GM12878 (cell line): ENCODE measurements at regions not wholly inside any gene's neighbourhood (a gene's known extent, or its start where the extent isn't known, plus 50 kb on each side); places are given as distances from the start of the nearest gene placed in this dataset.

Experiments used
- ATAC-seq: fragments of 200-7000 bp; cut with Tn5 transposase; 3 replicates; pipeline ENCODE4 v1.9.1; 2020; ENCODE audit warnings: mild to moderate bottlenecking, moderate library complexity
- BruUV-seq: library from RNA; stranded (reverse); fragments of 400-500 nt; replicated peaks from 2 replicates; lab custom pipeline; 2021; lab: Mats Ljungman, UMichigan
- CTCF ChIA-PET: fragments of 300-600 bp; sonication (Branson Sonifier 250); formaldehyde crosslinking; extraction: SDS; loops from one replicate; lab custom pipeline; 2021; ENCODE audit warnings: inconsistent platforms; lab: Yijun Ruan, JAX
- POLR2A ChIA-PET: fragments of 350-600 bp; formaldehyde crosslinking; extraction: SDS; loops from one replicate; lab custom pipeline; 2021; ENCODE audit warnings: inconsistent platforms; lab: Charles Lee
- RAD21 ChIA-PET: fragments of 300-600 bp; sonication (Branson Sonifier 250); formaldehyde crosslinking; loops from one replicate; lab custom pipeline; 2023; ENCODE audit warnings: antibody characterized with exemption; ENCODE audit not compliant: unreplicated experiment; lab: Charles Lee
- SMC1A ChIA-PET: fragments of 300-600 bp; sonication (Branson Sonifier 250); formaldehyde crosslinking; loops from one replicate; lab custom pipeline; 2023; ENCODE audit not compliant: unreplicated experiment, uncharacterized antibody; lab: Charles Lee
- DNase-seq: peaks from one replicate; pipeline ENCODE4 v3.0.0-alpha.2; 2011; ENCODE audit warnings: low read depth, low spot score
- FAIRE-seq: peaks from 3 replicates; lab custom pipeline; 2011; peaks lifted over from hg19 to GRCh38; lab: Jason Lieb, UNC
- H2AFZ ChIP-seq: 2 replicates; pipeline ENCODE4 v1.6.0; 2011; ENCODE audit warnings: low read depth, low read length, control low read depth; ENCODE audit not compliant: control insufficient read depth
- H3K27ac ChIP-seq: 2 replicates; pipeline ENCODE4 v1.5.1; 2011; ENCODE audit warnings: control low read depth; ENCODE audit not compliant: control insufficient read depth, insufficient read depth
- H3K27me3 ChIP-seq, 2 experiments: replicated peaks in 1 of 2; 2 replicates each; pipeline versions ENCODE4 v1.6.0 to v1.6.1; 2011; ENCODE audit warnings: low read length in 1 of 2; ENCODE audit not compliant: control insufficient read depth in 2 of 2, insufficient read depth in 2 of 2
- H3K36me3 ChIP-seq, 2 experiments: 2 replicates each; pipeline ENCODE4 v1.5.1; 2011; ENCODE audit warnings: low read length in 1 of 2; ENCODE audit not compliant: control insufficient read depth in 2 of 2, insufficient read depth in 2 of 2
- H3K4me1 ChIP-seq: 2 replicates; pipeline ENCODE4 v1.6.1; 2011; ENCODE audit warnings: mild to moderate bottlenecking, low read length, moderate library complexity, mixed read lengths; ENCODE audit not compliant: control insufficient read depth, insufficient read depth
- H3K4me2 ChIP-seq: 2 replicates; pipeline ENCODE4 v1.6.0; 2011; ENCODE audit warnings: control low read depth; ENCODE audit not compliant: control insufficient read depth, insufficient read depth
- H3K4me3 ChIP-seq: fragments of 200-600 bp; sonication (generic); 2 replicates; pipeline ENCODE4 v1.5.1; 2016
- H3K79me2 ChIP-seq: 2 replicates; pipeline ENCODE4 v1.6.0; 2011; ENCODE audit warnings: low read length; ENCODE audit not compliant: control insufficient read depth, insufficient read depth
- H3K9ac ChIP-seq: 2 replicates; pipeline ENCODE4 v1.8.0; 2011; ENCODE audit warnings: low read length, control low read depth, mixed read lengths; ENCODE audit not compliant: control insufficient read depth, insufficient read depth
- H3K9me3 ChIP-seq: replicated peaks from 3 replicates; pipeline ENCODE4 v1.5.1; 2011; ENCODE audit warnings: mild to moderate bottlenecking, low read length; ENCODE audit not compliant: control insufficient read depth, insufficient read depth
- H4K20me1 ChIP-seq: 2 replicates; pipeline ENCODE4 v1.6.0; 2011; ENCODE audit not compliant: control insufficient read depth, insufficient read depth
- BHLHE40 ChIP-seq, 2 experiments: fragments of 450-650 bp in 1 of 2; IDR thresholded peaks; 2 replicates each; pipeline ENCODE4 v1.6.1; 2011 to 2017; ENCODE audit warnings: low read depth in 2 of 2, borderline replicate concordance in 1 of 2, improper control_type of control experiment in 1 of 2, low read length in 1 of 2, mild to moderate bottlenecking in 1 of 2
- CBX5 ChIP-seq: sonication (generic); IDR thresholded peaks from 2 replicates; pipeline ENCODE4 v1.6.1; 2016; ENCODE audit warnings: low read depth, moderate library complexity, mild to moderate bottlenecking, inconsistent platforms
- CHD1 ChIP-seq: IDR thresholded peaks from 2 replicates; pipeline ENCODE4 v1.6.1; 2012; ENCODE audit warnings: low read depth, low read length, improper control_type of control experiment
- MXI1 ChIP-seq: fragments of 150-350 bp; IDR thresholded peaks from 2 replicates; pipeline ENCODE4 v1.6.1; 2011; ENCODE audit warnings: low read depth, mild to moderate bottlenecking, inconsistent platforms, low read length, improper control_type of control experiment
- NR2F1 ChIP-seq: fragments of 450-650 bp; conservative IDR thresholded peaks from 2 replicates; pipeline ENCODE4 v1.6.1; 2017; ENCODE audit warnings: mild to moderate bottlenecking
- RBBP5 ChIP-seq: fragments of 200-600 bp; sonication (generic); conservative IDR thresholded peaks from 2 replicates; pipeline ENCODE4 v1.6.1; 2016
- RELA ChIP-seq: fragments of 450-650 bp; IDR thresholded peaks from 2 replicates; pipeline ENCODE4 v1.8.0; 2014; ENCODE audit warnings: borderline replicate concordance; ENCODE audit not compliant: partially characterized antibody
- SMC3 ChIP-seq: IDR thresholded peaks from 2 replicates; pipeline ENCODE4 v1.6.1; 2011; ENCODE audit warnings: low read length, improper control_type of control experiment, borderline replicate concordance
- ZZZ3 ChIP-seq: IDR thresholded peaks from 2 replicates; pipeline ENCODE4 v1.6.1; 2011; ENCODE audit warnings: low read depth; ENCODE audit not compliant: control insufficient read depth, insufficient read length
- WGBS: methylation state at CpG from one replicate; pipeline ENCODE4 v1.1.6; 2016; ENCODE audit warnings: low lambda C conversion rate; ENCODE audit not compliant: insufficient replicate concordance, insufficient coverage; ENCODE audit errors: missing lambda C conversion rate; 5-methylcytosine and 5-hydroxymethylcytosine counted together
- in situ Hi-C: fragments of 300-500 bp; cut with MboI; formaldehyde crosslinking; loops from 9 replicates; pipeline ENCODE4 v1.14.3; 2018; ENCODE audit warnings: mixed read lengths
- intact Hi-C: fragments of 100-400 bp; cut with micrococcal nuclease; formaldehyde crosslinking; loops from one replicate; pipeline ENCODE4 v1.14.2; 2022; ENCODE audit not compliant: unreplicated experiment
- TF ChIP-seq, protein P1 (sequence below): fragments of 450-650 bp; IDR thresholded peaks from 2 replicates; pipeline ENCODE4 v1.6.1; 2017; ENCODE audit warnings: mild to moderate bottlenecking, moderate library complexity

GRCh38 chr2:167776359-167776758 lies 471.0 kb downstream of the STK39 start:
- Histone ChIP-seq H3K4me1 (no peaks in the 10 kb centered on the region), H3K36me3 (no peaks in the 10 kb centered on the region), H3K9me3 (no peaks in the 10 kb centered on the region), H3K79me2 (no peaks in the 10 kb centered on the region), H3K4me3 (no peak overlapping the region), H3K27ac (no peak overlapping the region), H3K27me3 (no peaks in the 10 kb centered on the region), H2AFZ (no peak overlapping the region), H4K20me1 (no peaks in the 10 kb centered on the region)
- 17% methylated on average over 10 of the region's 10 CpGs for WGBS
- BruUV-seq = no TSS peak
- intact Hi-C loops = no loop called here
- ChIA-PET RAD21 (no interaction called here), SMC1A (no interaction called here), POLR2A (no interaction called here), CTCF (no interaction called here)
- no peak for DNase-seq
- TF ChIP-seq MXI1 (no peak), NR2F1 (no peak), BHLHE40 (IDR thresholded peaks at IDR 0.05; ENCODE audit: borderline replicate concordance in 1 of 2, low read depth in 2 of 2, low read length in 1 of 2) (no peak), SMC3 (no peak), RBBP5 (no peak), CHD1 (no peak), CBX5 (no peak), RELA (no peak), ZZZ3 (no peak)
- TF ChIP-seq, protein P1, sequence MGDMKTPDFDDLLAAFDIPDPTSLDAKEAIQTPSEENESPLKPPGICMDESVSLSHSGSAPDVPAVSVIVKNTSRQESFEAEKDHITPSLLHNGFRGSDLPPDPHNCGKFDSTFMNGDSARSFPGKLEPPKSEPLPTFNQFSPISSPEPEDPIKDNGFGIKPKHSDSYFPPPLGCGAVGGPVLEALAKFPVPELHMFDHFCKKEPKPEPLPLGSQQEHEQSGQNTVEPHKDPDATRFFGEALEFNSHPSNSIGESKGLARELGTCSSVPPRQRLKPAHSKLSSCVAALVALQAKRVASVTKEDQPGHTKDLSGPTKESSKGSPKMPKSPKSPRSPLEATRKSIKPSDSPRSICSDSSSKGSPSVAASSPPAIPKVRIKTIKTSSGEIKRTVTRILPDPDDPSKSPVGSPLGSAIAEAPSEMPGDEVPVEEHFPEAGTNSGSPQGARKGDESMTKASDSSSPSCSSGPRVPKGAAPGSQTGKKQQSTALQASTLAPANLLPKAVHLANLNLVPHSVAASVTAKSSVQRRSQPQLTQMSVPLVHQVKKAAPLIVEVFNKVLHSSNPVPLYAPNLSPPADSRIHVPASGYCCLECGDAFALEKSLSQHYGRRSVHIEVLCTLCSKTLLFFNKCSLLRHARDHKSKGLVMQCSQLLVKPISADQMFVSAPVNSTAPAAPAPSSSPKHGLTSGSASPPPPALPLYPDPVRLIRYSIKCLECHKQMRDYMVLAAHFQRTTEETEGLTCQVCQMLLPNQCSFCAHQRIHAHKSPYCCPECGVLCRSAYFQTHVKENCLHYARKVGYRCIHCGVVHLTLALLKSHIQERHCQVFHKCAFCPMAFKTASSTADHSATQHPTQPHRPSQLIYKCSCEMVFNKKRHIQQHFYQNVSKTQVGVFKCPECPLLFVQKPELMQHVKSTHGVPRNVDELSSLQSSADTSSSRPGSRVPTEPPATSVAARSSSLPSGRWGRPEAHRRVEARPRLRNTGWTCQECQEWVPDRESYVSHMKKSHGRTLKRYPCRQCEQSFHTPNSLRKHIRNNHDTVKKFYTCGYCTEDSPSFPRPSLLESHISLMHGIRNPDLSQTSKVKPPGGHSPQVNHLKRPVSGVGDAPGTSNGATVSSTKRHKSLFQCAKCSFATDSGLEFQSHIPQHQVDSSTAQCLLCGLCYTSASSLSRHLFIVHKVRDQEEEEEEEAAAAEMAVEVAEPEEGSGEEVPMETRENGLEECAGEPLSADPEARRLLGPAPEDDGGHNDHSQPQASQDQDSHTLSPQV = no peak
- TF ChIP-seq, all 136 proteins: peak for 0
- in situ Hi-C loops = no loop called here
- Histone ChIP-seq H3K4me2 (no peak overlapping the region), H3K9ac (no peak overlapping the region)
- ATAC-seq (no peak), FAIRE-seq (no peak)
